IMR-90 (cell line): ENCODE measurements at regions not wholly inside any gene's neighbourhood (a gene's known extent, or its start where the extent isn't known, plus 50 kb on each side); places are given as distances from the start of the nearest gene placed in this dataset.

ENCODE experiments used
- CEBPB ChIP-seq: IDR thresholded peaks from 2 replicates; pipeline ENCODE4 v1.6.1; 2012; ENCODE audit warnings: low read depth, low read length, improper control_type of control experiment
- MXI1 ChIP-seq: IDR thresholded peaks from 2 replicates; pipeline ENCODE4 v1.6.1; 2012; ENCODE audit warnings: low read depth, mild to moderate bottlenecking, low read length, moderate library complexity, borderline replicate concordance
- POLR2A ChIP-seq: IDR thresholded peaks from 2 replicates; pipeline ENCODE4 v1.6.1; 2012; ENCODE audit warnings: mild to moderate bottlenecking, low read depth, low read length
- RAD21 ChIP-seq: IDR thresholded peaks from 2 replicates; pipeline ENCODE4 v1.6.1; 2012; ENCODE audit warnings: low read length, improper control_type of control experiment
- RCOR1 ChIP-seq: IDR thresholded peaks from 2 replicates; pipeline ENCODE4 v1.6.1; 2012; ENCODE audit warnings: mild to moderate bottlenecking, low read length, improper control_type of control experiment; ENCODE audit not compliant: insufficient replicate concordance
- RFX5 ChIP-seq: IDR thresholded peaks from 2 replicates; pipeline ENCODE4 v1.8.0; 2012; ENCODE audit warnings: low read depth, mild to moderate bottlenecking, low read length, moderate library complexity
- SMC3 ChIP-seq: fragments of 150-350 bp; IDR thresholded peaks from 2 replicates; pipeline ENCODE4 v1.6.1; 2016; ENCODE audit warnings: low read depth, mild to moderate bottlenecking, antibody characterized with exemption, low read length, moderate library complexity
- TF ChIP-seq, protein P1 (sequence below): conservative IDR thresholded peaks from 2 replicates; pipeline ENCODE4 v1.5.1; 2012; ENCODE audit warnings: mild to moderate bottlenecking, low read depth, low read length, improper control_type of control experiment
- TF ChIP-seq, protein P2 (sequence below): fragments of 150-350 bp; IDR thresholded peaks from 2 replicates; pipeline ENCODE4 v1.6.1; 2017; ENCODE audit warnings: mild to moderate bottlenecking, antibody characterized with exemption, low read length, low read depth
- TF ChIP-seq, protein P3 (sequence below): fragments of 150-350 bp; IDR thresholded peaks from 2 replicates; pipeline ENCODE4 v1.6.1; 2016; ENCODE audit warnings: low read depth, mild to moderate bottlenecking, low read length, moderate library complexity, borderline replicate concordance

DNA sequence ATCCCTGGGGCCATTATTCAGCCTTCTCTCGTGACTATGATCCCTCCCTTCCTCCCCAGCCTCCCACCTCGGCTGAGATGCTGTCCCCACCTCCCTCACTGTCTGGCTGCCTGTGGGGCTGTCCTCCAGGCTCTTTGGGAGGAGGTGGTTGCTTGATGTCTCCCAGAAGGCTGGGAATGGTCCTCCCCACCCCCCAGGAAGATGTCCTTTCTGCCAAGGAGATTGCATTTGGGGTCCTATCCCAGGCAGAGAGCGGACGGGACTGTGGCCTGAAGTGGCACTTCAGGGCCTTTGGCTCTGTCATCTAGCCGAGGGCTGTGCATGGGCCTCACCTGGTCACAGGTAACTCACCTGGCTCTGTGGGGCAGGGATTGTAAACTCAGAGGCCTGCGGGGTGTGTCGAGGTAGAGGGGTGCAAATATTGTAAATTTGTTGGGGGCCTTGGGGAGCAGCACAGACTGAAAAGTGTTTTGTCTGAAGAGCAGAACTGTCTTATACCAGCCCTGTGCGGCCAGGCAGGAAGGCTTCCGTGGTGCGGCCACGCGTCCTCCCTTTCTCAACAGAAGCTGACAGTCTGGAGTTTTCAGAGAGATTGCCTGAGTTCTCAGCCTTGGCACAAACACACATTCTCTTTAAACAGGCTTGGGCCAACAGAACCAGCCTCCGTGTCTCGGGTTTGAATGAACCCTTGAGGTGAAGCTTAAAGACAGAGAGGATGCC is 177.9 kb downstream of the SEC14L1 start:
- TF ChIP-seq, protein P1, sequence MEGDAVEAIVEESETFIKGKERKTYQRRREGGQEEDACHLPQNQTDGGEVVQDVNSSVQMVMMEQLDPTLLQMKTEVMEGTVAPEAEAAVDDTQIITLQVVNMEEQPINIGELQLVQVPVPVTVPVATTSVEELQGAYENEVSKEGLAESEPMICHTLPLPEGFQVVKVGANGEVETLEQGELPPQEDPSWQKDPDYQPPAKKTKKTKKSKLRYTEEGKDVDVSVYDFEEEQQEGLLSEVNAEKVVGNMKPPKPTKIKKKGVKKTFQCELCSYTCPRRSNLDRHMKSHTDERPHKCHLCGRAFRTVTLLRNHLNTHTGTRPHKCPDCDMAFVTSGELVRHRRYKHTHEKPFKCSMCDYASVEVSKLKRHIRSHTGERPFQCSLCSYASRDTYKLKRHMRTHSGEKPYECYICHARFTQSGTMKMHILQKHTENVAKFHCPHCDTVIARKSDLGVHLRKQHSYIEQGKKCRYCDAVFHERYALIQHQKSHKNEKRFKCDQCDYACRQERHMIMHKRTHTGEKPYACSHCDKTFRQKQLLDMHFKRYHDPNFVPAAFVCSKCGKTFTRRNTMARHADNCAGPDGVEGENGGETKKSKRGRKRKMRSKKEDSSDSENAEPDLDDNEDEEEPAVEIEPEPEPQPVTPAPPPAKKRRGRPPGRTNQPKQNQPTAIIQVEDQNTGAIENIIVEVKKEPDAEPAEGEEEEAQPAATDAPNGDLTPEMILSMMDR, result no peak
- TF ChIP-seq RCOR1 (no peak), CEBPB (no peak), POLR2A (peak; percentile 9; the same call in 1 of the 2 replicates), SMC3 (no peak), RFX5 (no peak), MXI1 (no peak), RAD21 (no peak)
- TF ChIP-seq, protein P2, sequence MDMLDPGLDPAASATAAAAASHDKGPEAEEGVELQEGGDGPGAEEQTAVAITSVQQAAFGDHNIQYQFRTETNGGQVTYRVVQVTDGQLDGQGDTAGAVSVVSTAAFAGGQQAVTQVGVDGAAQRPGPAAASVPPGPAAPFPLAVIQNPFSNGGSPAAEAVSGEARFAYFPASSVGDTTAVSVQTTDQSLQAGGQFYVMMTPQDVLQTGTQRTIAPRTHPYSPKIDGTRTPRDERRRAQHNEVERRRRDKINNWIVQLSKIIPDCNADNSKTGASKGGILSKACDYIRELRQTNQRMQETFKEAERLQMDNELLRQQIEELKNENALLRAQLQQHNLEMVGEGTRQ, result no peak
- TF ChIP-seq, protein P3, sequence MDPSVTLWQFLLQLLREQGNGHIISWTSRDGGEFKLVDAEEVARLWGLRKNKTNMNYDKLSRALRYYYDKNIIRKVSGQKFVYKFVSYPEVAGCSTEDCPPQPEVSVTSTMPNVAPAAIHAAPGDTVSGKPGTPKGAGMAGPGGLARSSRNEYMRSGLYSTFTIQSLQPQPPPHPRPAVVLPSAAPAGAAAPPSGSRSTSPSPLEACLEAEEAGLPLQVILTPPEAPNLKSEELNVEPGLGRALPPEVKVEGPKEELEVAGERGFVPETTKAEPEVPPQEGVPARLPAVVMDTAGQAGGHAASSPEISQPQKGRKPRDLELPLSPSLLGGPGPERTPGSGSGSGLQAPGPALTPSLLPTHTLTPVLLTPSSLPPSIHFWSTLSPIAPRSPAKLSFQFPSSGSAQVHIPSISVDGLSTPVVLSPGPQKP, result no peak
